ENCODE measurements at regions not wholly inside any gene's neighbourhood (a gene's known extent, or its start where the extent isn't known, plus 50 kb on each side); places are given as distances from the start of the nearest gene placed in this dataset.
"Not testable (repeated sequence)": the region's sequence is repeated elsewhere in the genome, so short reads cannot be mapped to it uniquely, and the experiment has no call there.

GRCh38 chrX:99394456-99394855 lies 1015.6 kb downstream of the PCDH19 start:
- no peak for DNase-seq

DNA sequence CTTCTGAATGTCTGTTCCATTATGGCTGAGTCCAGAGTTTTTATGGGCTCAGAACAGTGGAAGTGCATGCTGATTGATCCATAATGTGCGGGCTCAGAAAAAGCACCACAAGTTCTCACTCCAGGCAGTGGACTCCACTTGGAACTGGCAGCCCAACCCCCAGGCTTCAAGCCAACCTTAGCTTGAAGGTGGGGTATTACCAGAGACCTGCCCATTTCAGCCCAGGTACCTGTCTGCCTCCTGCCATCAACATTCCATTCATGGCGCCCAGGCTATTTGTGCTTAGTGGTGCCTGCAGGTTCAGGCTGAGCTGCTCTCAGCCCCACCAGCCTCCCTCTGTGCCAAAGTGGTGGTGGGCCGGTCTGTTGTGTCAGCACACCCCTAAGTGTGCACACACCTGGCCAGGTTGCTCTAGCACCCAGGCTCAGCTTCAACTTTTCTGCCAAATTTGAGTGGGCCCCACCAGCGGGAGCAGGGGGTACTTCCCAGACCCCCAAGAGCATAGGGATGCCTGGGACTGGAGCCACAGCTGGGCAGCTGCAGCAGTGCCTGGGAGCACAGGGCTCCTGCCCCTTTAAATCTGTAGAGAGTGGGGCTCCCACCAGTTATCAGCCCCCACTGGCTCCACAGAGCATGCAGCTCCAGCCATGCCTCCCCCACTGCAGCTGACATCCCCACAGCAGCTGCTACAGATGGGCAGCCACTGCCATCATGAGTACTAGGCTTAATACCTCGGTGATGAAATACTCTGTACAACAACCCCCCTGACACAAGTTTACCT lies 1025.3 kb downstream of the PCDH19 start:
- no peak for DNase-seq

- no peak for DNase-seq
Measured at GRCh38 chrX:99383786-99384185, 1026.3 kb downstream of the PCDH19 start.

GRCh38 chrX:99371976-99372595 lies 1038.0 kb downstream of the PCDH19 start:
- DNase-seq: no peak

DNA sequence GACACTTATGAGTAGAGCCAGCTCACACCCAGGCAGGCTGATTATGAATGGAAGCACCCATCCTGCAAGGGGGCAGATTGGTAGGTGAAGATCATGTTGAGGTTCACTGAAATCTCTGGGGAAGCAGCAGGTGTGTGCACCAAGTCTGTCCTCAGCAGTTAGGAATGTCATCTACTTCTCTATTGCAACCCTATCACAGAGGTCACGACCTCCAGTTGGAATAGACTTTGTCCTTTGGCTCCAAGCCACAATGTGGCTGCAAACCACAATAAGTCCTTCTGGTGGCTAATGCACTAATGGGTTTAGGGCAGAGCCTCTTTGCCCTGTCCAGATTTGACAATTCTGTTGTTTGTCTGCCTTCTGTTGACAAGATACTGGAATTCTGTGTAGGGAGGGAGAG lies 1056.7 kb downstream of the PCDH19 start:
- no peak for DNase-seq

DNA sequence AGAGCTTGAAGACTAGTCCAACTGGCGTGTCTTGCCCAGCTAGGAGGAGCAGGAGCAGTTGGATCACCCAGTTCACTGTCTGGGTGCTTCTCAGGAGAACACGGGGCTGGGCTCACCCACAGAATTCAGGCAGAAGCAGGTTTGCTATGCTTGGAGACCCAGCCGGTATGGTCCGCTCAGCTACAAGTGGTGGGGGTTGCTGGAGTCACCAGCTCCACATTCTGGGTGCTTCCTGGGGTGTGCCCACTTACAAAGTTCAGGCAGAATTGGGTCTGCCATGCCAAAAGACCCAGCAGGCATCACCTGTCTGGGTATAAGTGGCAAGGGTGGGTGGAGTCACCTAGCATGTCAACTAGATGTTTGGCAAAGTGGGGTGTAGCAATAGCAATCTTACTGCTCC lies 1061.8 kb downstream of the PCDH19 start:
- no peak for DNase-seq

DNA sequence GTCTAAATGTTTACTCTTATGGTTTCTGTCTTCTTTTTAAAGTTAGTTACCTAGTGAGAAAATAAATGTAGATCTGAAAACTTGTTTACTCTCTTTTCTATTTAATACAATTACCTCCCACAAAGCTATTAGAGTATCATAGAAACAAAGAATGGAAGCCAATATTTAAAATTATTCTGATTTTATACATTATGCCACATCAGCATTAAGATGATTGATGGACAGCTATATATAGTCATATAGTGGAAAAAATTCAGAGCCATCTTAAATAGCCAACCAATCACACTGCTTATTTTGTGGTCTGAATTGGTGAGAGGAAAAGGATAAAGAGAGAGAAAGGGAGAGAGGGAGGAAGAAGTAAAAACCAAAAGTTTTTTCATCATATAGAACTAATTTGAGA lies 1101.8 kb downstream of the PCDH19 start:
- no peak for DNase-seq

DNA sequence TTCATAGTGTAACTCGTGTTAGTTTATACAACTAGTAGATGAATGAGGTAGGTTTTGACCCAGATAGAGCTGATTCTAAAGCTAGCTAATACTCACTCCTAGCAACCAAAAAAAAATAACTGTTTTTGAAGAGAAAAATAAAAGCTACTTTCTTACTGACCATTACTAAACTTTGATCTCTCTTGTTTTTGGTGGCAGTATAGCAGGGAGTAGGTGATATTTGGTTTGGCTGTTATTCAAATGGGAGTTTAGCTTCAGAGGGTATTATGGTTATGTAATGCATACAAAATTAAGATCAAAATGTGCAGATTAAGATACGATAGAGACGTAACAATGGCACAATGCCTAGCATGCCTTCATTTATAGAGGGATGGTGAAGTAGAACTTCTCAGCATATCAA lies 1104.5 kb downstream of the PCDH19 start:
- DNase-seq: no peak

GRCh38 chrX:99301990-99302389 lies 1108.1 kb downstream of the PCDH19 start:
- DNase-seq: no peak

DNA sequence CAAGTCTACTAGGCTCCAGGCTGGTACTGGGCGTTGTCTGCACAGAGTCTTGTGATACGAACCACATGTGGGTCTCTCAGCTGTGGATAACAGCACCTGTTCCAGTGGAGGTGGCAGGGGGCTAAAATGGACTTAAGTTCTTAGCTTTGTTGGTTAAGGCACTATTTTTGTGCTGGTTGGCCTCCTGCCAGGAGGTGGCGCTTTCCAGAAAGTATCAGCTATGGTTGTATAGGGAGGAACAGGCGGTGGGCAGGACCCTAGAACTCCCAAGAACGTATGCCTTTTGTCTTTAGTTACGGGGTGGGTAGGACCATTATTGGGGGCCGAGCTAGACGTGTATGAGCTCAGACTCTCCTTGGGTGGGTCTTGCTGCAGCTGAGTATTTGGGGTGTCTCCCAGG lies 1138.4 kb downstream of the PCDH19 start:
- no peak for DNase-seq

DNA sequence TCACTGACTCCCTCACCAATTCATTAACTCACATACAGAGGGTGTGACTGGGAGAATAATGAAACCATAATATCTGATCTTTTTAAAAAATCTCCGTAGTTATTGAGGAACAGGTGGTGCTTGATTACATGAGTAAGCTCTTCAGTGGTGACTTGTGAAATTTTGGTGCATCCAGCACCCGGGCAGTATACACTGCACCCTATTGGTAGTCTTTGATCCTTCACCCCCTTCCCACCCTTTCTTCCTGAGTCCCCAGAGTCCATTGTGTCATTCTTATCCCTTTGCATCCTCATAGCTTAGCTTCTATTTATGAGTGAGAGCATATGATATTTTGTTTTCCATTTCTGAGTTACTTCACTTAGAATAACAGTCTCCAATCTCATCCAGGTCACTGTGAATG lies 1143.8 kb downstream of the PCDH19 start:
- no peak for DNase-seq

DNA sequence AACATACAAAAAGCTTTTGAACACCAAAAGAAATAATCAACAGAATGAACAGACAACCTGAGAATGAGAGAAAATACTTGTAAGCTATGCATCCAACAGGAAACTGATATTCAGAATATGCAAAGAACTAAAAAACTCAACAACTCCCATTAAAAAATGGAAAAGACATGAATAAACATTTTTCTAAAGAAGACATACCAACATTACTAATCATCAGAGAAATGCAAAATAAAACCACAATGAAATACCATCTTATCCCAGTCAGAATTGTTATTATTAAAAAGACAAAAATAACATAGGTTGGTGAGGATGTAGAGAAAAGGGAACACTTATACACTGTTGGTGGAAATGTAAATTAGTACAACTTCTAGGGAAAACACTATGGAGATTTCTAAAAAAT lies 1161.9 kb downstream of the PCDH19 start:
- no peak for DNase-seq

- DNase-seq: no peak
Measured at GRCh38 chrX:99242001-99242400, 1168.1 kb downstream of the PCDH19 start.

- DNase-seq: not testable (repeated sequence)
Measured at GRCh38 chrX:99234384-99234783, 1175.7 kb downstream of the PCDH19 start.

- no peak for DNase-seq
Measured at GRCh38 chrX:99192421-99192820, 1217.7 kb downstream of the PCDH19 start.

- no peak for DNase-seq
Measured at GRCh38 chrX:99184153-99184552, 1225.9 kb downstream of the PCDH19 start.

GRCh38 chrX:99172958-99173357 lies 1237.1 kb downstream of the PCDH19 start:
- DNase-seq: no peak

- DNase-seq: no peak
Measured at GRCh38 chrX:99142745-99143144, 1267.3 kb downstream of the PCDH19 start.

DNA sequence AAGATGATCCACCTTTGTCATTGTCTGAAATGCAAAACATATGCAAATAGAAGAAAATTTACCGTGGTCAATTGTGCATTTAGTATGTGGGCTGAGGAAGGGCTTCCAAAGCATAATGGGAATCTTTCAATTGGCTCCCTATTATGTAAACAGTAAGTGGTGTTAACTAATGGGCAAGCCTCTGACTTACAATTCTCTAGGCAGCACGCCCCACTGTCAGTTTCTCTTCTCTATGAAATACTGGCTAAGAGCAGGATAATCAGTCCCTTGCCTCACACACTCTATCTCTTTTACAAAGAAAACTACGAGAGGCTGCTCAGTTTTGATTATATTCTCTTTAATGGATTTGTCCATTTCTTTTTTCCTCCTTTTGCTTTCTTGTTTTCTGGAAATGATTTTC lies 1272.6 kb downstream of the PCDH19 start:
- DNase-seq: no peak

DNA sequence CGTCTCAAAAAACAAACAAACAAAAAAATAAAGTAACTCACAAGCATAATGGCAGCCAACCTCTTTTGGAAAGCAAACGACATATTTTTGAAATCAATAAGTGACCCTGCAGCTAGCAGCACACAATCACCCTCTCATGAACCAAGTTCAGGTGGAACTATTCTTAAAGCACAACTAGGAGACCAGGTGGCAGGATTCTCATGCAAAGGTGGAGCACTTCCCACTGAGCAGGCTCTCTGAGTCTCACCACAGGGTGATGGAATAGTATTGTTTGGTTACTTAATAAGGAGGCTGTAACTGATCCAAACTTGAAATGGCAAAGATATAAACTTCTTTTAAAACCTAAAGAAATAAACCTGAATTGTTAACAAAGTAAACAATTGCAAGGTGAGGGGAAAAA lies 1293.1 kb downstream of the PCDH19 start:
- DNase-seq: no peak

DNA sequence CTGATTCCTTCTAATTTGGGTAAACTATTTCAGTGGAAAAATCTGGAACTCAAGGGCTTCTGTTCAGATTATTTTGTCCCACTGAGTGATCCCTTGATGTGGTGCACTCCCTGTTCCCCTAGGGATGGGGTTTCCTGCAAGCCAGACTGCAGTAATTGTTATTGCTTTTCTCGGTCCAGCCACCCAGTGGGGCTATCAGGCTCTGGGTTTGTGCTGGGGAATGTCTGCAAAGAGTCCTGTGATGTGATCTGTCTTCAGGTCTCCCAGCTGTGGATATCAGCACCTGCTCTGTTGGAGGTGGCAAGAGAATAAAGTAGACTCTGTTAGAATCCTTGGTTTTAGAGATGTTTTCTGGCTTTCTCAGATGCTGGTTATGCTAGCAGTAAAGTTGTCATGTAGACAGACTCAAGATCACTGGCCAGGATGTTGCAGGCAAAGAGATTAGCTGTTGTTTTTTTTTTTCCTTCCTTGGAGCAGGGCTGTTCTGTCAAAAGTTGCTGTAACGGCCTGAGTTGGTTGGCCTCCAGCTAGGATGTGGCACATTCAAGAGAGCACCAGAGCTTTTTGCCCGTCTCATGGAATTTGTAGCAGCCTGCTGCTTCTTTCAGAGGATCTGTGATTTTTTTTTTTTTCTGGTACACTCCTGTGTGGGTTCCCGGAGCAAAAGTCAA lies 1314.0 kb downstream of the PCDH19 start:
- DNase-seq: no peak

DNA sequence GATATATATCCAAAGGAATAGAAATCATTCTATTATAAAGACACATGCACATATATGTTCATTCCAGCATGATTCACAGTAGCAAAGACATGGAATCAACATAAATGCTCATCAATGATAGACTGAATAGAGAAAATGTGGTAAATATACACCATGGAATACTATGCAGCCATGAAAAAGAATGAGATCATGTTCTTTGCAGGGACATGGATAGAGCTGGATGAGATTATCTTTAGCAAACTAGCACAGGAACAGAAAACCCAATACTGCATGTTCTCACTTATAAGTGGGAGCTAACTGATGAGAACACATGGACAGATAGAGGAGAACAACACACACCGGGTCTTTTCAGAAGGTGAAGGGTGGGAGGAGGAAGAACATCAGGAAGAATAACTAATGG lies 1318.6 kb downstream of the PCDH19 start:
- DNase-seq: no peak

DNA sequence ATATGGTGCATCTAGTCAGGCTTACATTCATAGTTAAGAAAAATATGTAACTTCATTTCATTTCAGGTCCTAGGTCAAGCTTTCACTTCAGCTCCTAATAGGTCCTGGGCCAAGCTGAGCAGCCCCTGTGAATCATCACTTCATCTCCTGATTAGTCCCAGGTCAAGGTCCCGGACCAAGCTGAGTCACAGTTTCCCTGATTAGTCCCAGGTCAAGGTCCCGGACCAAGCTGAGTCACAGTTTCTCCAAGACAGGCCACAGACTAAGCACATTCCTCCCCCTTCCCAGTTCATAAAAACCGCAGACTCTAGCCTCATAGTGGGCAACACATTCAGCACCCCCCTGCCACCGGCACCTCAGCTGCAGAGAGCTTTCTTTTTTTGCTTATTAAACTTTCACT lies 1331.8 kb downstream of the PCDH19 start:
- DNase-seq: no peak

DNA sequence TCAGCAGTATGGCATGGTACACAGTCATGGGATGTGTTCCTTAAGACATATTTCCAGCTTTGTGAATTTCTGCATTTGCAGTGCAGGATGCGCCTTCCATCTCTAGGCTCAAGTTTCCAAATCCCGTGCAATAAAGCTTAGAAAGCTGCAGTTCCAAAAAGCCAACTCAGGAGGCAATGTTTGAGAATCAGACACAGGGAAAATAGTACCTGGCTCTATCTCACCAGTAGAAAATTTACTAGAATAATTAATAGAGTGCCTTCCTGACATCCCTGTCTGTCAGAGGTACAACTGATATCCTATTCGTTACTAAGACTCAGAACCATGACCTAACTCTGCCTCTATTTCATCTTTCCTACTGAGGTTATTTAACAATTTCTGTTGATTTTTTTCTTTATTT lies 1333.0 kb downstream of the PCDH19 start:
- DNase-seq: no peak
